ENCODE measurements at regions not wholly inside any gene's neighbourhood (a gene's known extent, or its start where the extent isn't known, plus 50 kb on each side); places are given as distances from the start of the nearest gene placed in this dataset.

DNA sequence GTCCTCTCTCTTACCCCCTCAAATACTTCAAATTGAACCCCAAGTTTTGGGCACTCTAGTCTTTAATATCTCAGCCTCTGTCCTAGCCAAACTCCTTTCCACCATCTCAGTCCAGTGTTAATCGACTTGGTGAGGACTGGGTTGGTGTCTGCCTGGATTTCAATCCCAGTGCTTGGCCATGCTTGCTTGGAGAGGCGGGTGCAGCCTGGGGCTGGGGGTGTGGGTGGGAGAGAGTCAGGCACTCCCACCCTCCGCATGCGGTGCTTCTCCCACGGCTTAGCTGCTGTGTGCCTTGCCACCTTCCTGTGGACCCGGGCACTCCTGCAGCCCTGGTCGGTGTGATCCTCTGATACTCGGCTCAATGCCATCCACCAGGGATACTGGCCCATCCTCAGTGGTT lies 220.8 kb upstream of the HDAC4 start:
- no peak overlapping the region for H3K4me3 ChIP-seq (replicated peaks; ENCODE audit: low read depth, low read length)
- H3K36me3 ChIP-seq (ENCODE audit: control insufficient read depth, insufficient read depth, low read length): no peaks in the 10 kb centered on the region
- DNase-seq (ENCODE audit: extremely low read depth, insufficient read length): no peak
- H3K27me3 ChIP-seq (replicated peaks; ENCODE audit: control insufficient read depth, insufficient read depth, low read length): no peaks in the 10 kb centered on the region; the same call in 1 of the 2 replicates
- TF ChIP-seq, protein P1, sequence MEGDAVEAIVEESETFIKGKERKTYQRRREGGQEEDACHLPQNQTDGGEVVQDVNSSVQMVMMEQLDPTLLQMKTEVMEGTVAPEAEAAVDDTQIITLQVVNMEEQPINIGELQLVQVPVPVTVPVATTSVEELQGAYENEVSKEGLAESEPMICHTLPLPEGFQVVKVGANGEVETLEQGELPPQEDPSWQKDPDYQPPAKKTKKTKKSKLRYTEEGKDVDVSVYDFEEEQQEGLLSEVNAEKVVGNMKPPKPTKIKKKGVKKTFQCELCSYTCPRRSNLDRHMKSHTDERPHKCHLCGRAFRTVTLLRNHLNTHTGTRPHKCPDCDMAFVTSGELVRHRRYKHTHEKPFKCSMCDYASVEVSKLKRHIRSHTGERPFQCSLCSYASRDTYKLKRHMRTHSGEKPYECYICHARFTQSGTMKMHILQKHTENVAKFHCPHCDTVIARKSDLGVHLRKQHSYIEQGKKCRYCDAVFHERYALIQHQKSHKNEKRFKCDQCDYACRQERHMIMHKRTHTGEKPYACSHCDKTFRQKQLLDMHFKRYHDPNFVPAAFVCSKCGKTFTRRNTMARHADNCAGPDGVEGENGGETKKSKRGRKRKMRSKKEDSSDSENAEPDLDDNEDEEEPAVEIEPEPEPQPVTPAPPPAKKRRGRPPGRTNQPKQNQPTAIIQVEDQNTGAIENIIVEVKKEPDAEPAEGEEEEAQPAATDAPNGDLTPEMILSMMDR (IDR thresholded peaks at IDR 0.05; ENCODE audit: insufficient read depth, low read length, poor library complexity, severe bottlenecking): no peak

DNA sequence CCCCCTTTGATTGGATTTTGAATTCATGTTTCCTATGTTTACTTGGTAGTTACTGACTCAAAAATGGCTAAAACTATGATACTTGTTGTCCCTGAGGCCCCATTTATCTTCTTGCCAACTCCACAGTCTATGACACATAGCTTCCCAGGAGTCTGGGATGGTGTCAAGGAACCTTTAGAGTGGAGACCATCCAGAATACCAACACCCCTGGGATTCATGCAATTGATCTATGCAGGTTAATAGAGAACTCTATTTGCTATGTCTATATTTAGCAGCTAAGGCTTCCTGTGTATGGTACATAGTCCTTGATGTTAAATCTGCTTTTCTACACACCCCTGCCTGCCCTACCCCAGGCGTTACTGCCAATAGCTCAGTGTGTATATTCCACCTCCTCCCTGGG lies 218.5 kb upstream of the HDAC4 start:
- no peaks in the 10 kb centered on the region for H3K36me3 ChIP-seq (ENCODE audit: control insufficient read depth, insufficient read depth, low read length)
- TF ChIP-seq, protein P1 (IDR thresholded peaks at IDR 0.05; ENCODE audit: insufficient read depth, low read length, poor library complexity, severe bottlenecking): no peak
- no peak overlapping the region for H3K4me3 ChIP-seq (replicated peaks; ENCODE audit: low read depth, low read length)
- no peak for DNase-seq (ENCODE audit: extremely low read depth, insufficient read length)
- no peaks in the 10 kb centered on the region; the same call in 1 of the 2 replicates for H3K27me3 ChIP-seq (replicated peaks; ENCODE audit: control insufficient read depth, insufficient read depth, low read length)

DNA sequence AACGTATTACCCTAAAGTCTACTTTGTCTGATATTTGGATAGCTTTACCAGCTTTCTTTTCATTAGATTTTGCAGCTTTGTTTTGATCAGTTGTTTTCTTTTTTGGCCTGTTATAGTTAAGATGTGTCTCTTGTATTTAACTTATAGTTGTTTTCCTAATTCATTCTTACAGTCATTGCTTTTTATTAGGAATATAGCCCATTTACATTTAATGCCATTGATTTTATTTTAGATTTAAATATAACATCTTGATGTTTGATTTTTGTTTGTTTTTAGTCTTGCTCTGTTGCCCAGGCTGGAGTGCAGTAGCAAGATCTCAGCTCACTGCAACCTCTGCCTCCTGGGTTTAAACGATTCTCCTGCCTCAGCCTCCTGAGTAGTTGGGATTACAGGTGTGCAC lies 215.9 kb upstream of the HDAC4 start:
- TF ChIP-seq, protein P1 (IDR thresholded peaks at IDR 0.05; ENCODE audit: insufficient read depth, low read length, poor library complexity, severe bottlenecking): no peak
- no peak for DNase-seq (ENCODE audit: extremely low read depth, insufficient read length)
- no peaks in the 10 kb centered on the region for H3K36me3 ChIP-seq (ENCODE audit: control insufficient read depth, insufficient read depth, low read length)
- H3K4me3 ChIP-seq (replicated peaks; ENCODE audit: low read depth, low read length): no peak overlapping the region
- no peaks in the 10 kb centered on the region; the same call in 1 of the 2 replicates for H3K27me3 ChIP-seq (replicated peaks; ENCODE audit: control insufficient read depth, insufficient read depth, low read length)

DNA sequence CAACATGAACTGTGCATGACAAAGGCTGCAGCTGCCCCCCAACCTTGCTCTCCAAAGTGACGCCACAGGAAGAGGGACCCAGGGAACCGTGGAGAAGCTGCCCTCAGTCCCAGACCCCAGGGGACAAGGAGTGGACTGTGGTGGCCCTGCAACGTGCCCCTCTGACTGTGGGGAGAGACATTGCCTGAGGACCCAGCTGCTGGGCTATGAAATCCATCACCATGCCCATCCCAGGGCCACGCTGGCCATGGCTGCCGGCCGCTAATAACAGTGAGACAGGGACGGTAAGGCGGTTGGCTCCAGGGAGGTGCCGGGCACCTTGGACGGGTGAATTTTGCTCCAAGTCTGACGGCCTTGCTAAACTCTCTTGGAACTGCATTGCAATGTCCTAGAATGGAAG lies 211.3 kb upstream of the HDAC4 start:
- Histone ChIP-seq H3K36me3 (ENCODE audit: control insufficient read depth, insufficient read depth, low read length) (no peaks in the 10 kb centered on the region), H3K27me3 (replicated peaks; ENCODE audit: control insufficient read depth, insufficient read depth, low read length) (no peaks in the 10 kb centered on the region), H3K4me3 (replicated peaks; ENCODE audit: low read depth, low read length) (no peak overlapping the region)
- DNase-seq (ENCODE audit: extremely low read depth, insufficient read length): no peak
- TF ChIP-seq, protein P1 (IDR thresholded peaks at IDR 0.05; ENCODE audit: insufficient read depth, low read length, poor library complexity, severe bottlenecking): no peak

DNA sequence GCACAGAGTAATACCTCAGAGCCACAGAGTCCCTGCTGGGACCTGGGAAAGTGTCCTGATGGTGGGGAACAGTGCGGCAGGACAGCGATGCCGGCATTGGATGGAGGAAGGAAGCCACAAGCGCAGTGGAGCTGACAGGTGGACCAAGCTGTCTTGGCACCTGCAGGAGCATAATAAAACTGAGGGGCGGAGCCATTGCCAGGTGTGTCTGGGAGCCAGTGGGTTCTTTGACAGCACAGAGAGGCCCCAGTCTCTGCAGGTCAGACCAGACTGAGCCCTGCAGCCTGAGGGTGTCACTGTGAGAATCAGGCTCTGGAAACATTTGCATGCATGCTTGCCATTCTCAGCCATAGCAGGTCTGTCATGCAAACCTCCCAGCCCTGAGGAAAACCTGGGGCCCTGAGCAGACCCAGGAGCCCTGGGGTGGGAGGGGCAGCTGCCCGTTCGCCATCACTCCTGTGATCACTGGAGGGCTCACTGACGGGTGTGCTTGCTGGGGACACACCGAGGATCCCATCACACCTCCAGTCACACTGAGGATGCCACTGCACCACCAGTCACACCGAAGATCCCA lies 210.5 kb upstream of the HDAC4 start:
- no peaks in the 10 kb centered on the region for H3K27me3 ChIP-seq (replicated peaks; ENCODE audit: control insufficient read depth, insufficient read depth, low read length)
- no peaks in the 10 kb centered on the region for H3K36me3 ChIP-seq (ENCODE audit: control insufficient read depth, insufficient read depth, low read length)
- no peak for DNase-seq (ENCODE audit: extremely low read depth, insufficient read length)
- H3K4me3 ChIP-seq (replicated peaks; ENCODE audit: low read depth, low read length): no peak overlapping the region
- TF ChIP-seq, protein P1 (IDR thresholded peaks at IDR 0.05; ENCODE audit: insufficient read depth, low read length, poor library complexity, severe bottlenecking): no peak

Data from GM06990 (cell line).